ENCODE measurements at regions not wholly inside any gene's neighbourhood (a gene's known extent, or its start where the extent isn't known, plus 50 kb on each side); places are given as distances from the start of the nearest gene placed in this dataset.

- Histone ChIP-seq H3K4me1 (no peaks in the 10 kb centered on the region), H3K36me3 (no peaks in the 10 kb centered on the region), H3K9me3 (no peaks in the 10 kb centered on the region), H3K4me3 (no peak overlapping the region), H3K27ac (no peak overlapping the region), H3K27me3 (no peaks in the 10 kb centered on the region)
- intact Hi-C loops (cut with DNase I) = no loop called here
- no peak for ATAC-seq
- 36 to 38% methylated on average over 1 of the region's 1 CpG for WGBS, 2 donors
- DNase-seq = no peak
- no peak for TF ChIP-seq CTCF (IDR thresholded peaks at IDR 0.05)
- FAIRE-seq = no peak
These were observed 62.3 kb upstream of the SYNDIG1 start for GRCh38 chr20:24407151-24407550.

- Histone ChIP-seq H3K27ac (no peak overlapping the region), H3K27me3 (no peaks in the 10 kb centered on the region), H3K4me3 (no peak overlapping the region), H3K36me3 (no peaks in the 10 kb centered on the region), H3K9me3 (no peaks in the 10 kb centered on the region), H3K4me1 (no peaks in the 10 kb centered on the region)
- no peak for FAIRE-seq
- 44 to 76% methylated on average over 4 of the region's 4 CpGs for WGBS, 2 donors
- ATAC-seq = no peak
- intact Hi-C loops (cut with DNase I) = no loop called here
- DNase-seq = no peak
- no peak for TF ChIP-seq CTCF (IDR thresholded peaks at IDR 0.05)
These were observed 62.7 kb upstream of the SYNDIG1 start for GRCh38 chr20:24406750-24407149.

- no peaks in the 10 kb centered on the region for H3K9me3 ChIP-seq
- intact Hi-C loops (cut with DNase I) = no loop called here
- H3K27ac ChIP-seq = no peak overlapping the region
- DNase-seq (no peak), FAIRE-seq (no peak), ATAC-seq (no peak)
- H3K27me3 ChIP-seq = no peaks in the 10 kb centered on the region
- H3K36me3 ChIP-seq = no peaks in the 10 kb centered on the region
- WGBS, 2 donors = 58 to 79% methylated on average over 2 of the region's 2 CpGs
- H3K4me3 ChIP-seq = no peak overlapping the region
- no peak for TF ChIP-seq CTCF (IDR thresholded peaks at IDR 0.05)
- H3K4me1 ChIP-seq = no peaks in the 10 kb centered on the region
These were observed 63.2 kb upstream of the SYNDIG1 start for GRCh38 chr20:24406251-24406650.

GRCh38 chr20:24405810-24406209 is 63.6 kb upstream of the SYNDIG1 start:
- no peak for DNase-seq
- Histone ChIP-seq H3K4me3 (no peak overlapping the region), H3K27me3 (no peaks in the 10 kb centered on the region), H3K36me3 (no peaks in the 10 kb centered on the region), H3K4me1 (no peaks in the 10 kb centered on the region), H3K9me3 (no peaks in the 10 kb centered on the region), H3K27ac (no peak overlapping the region)
- FAIRE-seq = no peak
- intact Hi-C loops (cut with DNase I) = no loop called here
- WGBS, 2 donors = 45 to 47% methylated on average over 2 of the region's 2 CpGs
- ATAC-seq = no peak
- no peak for TF ChIP-seq CTCF (IDR thresholded peaks at IDR 0.05)

GRCh38 chr20:24403406-24403805 is 66.0 kb upstream of the SYNDIG1 start:
- WGBS, 2 donors = 80 to 82% methylated on average over 1 of the region's 1 CpG
- ATAC-seq = no peak
- intact Hi-C loops (cut with DNase I) = no loop called here

More at GRCh38 chr20:24403406-24403805, 66.0 kb upstream of the SYNDIG1 start:
- no peaks in the 10 kb centered on the region for H3K9me3 ChIP-seq
- no peaks in the 10 kb centered on the region for H3K27me3 ChIP-seq
- DNase-seq (no peak), FAIRE-seq (no peak)
- no peak for TF ChIP-seq CTCF (IDR thresholded peaks at IDR 0.05)
- no peak overlapping the region for H3K27ac ChIP-seq
- no peak overlapping the region for H3K4me3 ChIP-seq
- H3K4me1 ChIP-seq = no peaks in the 10 kb centered on the region
- no peaks in the 10 kb centered on the region for H3K36me3 ChIP-seq
